Natural killer cell (primary cell): ENCODE measurements at regions not wholly inside any gene's neighbourhood (a gene's known extent, or its start where the extent isn't known, plus 50 kb on each side); places are given as distances from the start of the nearest gene placed in this dataset.

ENCODE experiments used
- ATAC-seq, 3 donors: fragments of 150-1000 bp in 2 of 3; fragments of 200-7000 bp in 1 of 3; cut with Tn5 transposase; 1 replicate in 1 of 3; 2 replicates in 2 of 3; pipeline ENCODE4 v1.10.0; 2021; ENCODE audit warnings: mild to moderate bottlenecking in 2 of 3, moderate library complexity in 2 of 3
- DNase-seq, 2 donors: peaks; one replicate each; pipeline versions ENCODE4 v3.0.0 to v3.0.0-alpha.2; 2013 to 2021; ENCODE audit warnings: mixed read lengths in 1 of 2
- H3K27ac ChIP-seq: one replicate; pipeline ENCODE4 v1.5.1; 2013; ENCODE audit warnings: mild to moderate bottlenecking, low read length
- H3K27me3 ChIP-seq: one replicate; pipeline ENCODE4 v1.6.1; 2013; ENCODE audit warnings: low read length; ENCODE audit not compliant: control insufficient read depth, insufficient read depth
- H3K36me3 ChIP-seq: one replicate; pipeline ENCODE4 v1.6.1; 2013; ENCODE audit warnings: low read length; ENCODE audit not compliant: control insufficient read depth, insufficient read depth
- H3K4me1 ChIP-seq: one replicate; pipeline ENCODE4 v1.6.1; 2013; ENCODE audit warnings: low read length; ENCODE audit not compliant: control insufficient read depth, insufficient read depth
- H3K4me3 ChIP-seq: one replicate; pipeline ENCODE4 v1.5.1; 2013; ENCODE audit warnings: low read length
- H3K9me3 ChIP-seq: one replicate; pipeline ENCODE4 v1.6.1; 2013; ENCODE audit warnings: low read length; ENCODE audit not compliant: control insufficient read depth, insufficient read depth
- H3K27ac Mint-ChIP-seq, 2 donors: one replicate each; pipeline ENCODE4 v1.8.0; 2022; ENCODE audit warnings: mild to moderate bottlenecking in 2 of 2, mixed read lengths in 2 of 2, moderate library complexity in 1 of 2
- H3K27me3 Mint-ChIP-seq, 2 donors: one replicate each; pipeline ENCODE4 v1.8.0; 2022; ENCODE audit warnings: low read depth in 2 of 2, mixed read lengths in 2 of 2
- H3K36me3 Mint-ChIP-seq: one replicate; pipeline ENCODE4 v1.8.0; 2022; ENCODE audit warnings: mixed read lengths
- H3K4me1 Mint-ChIP-seq, 2 donors: one replicate each; pipeline ENCODE4 v1.8.0; 2022; ENCODE audit warnings: mixed read lengths in 2 of 2
- H3K4me3 Mint-ChIP-seq: one replicate; pipeline ENCODE4 v1.8.0; 2022; ENCODE audit warnings: mild to moderate bottlenecking, moderate library complexity, mixed read lengths
- H3K9me3 Mint-ChIP-seq, 2 donors: one replicate each; pipeline ENCODE4 v1.8.0; 2022; ENCODE audit warnings: mixed read lengths in 2 of 2
- WGBS: methylation state at CpG from one replicate; pipeline ENCODE4 v1.1.7; 2013; ENCODE audit warnings: missing lambda C conversion rate; ENCODE audit not compliant: insufficient coverage; 5-methylcytosine and 5-hydroxymethylcytosine counted together
- intact Hi-C: fragments of 100-400 bp; cut with micrococcal nuclease; formaldehyde crosslinking; loops from one replicate; pipeline ENCODE4 v1.14.2; 2022
- TF ChIP-seq, protein P1 (sequence below): fragments of 200-600 bp; IDR thresholded peaks from one replicate; pipeline ENCODE4 v1.8.0; 2022; ENCODE audit warnings: antibody characterized with exemption

DNA sequence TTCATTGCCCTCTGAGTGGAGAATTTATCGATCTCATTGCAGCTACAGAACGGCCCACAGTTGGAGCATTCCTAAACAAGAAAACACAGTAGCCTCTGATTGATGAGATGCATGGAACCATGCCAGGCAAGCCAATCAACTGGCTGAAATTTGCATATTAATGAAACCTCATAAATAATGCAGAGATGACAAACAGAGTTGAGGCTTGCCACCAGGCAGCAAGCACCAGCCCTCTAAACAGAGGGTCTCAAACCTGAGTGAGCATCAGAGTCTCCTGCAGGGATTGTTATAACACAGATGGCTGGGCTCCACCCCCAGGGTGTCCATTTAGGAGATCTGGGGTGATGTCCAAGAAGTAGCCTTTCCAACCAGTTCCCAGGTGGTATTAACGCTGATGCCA lies 60.9 kb upstream of the CMKLR1 start:
- Histone ChIP-seq H3K36me3 (no peaks in the 10 kb centered on the region), H3K4me1 (no peaks in the 10 kb centered on the region), H3K27ac (no peak overlapping the region), H3K27me3 (peaks cover 2% of the 10 kb centered on the region), H3K9me3 (no peaks in the 10 kb centered on the region), H3K4me3 (no peak overlapping the region)
- WGBS, result 75% methylated on average over 3 of the region's 3 CpGs
- no peaks in the 10 kb centered on the region for H3K36me3 Mint-ChIP-seq
- H3K9me3 Mint-ChIP-seq, result peaks cover 0 to 5% of the 10 kb centered on the region in 2 donors
- ATAC-seq, result no peak
- H3K27ac Mint-ChIP-seq, result no peak overlapping the region
- intact Hi-C loops, result no loop called here
- no peak for DNase-seq
- no peak overlapping the region for H3K4me3 Mint-ChIP-seq
- no peaks in the 10 kb centered on the region for H3K4me1 Mint-ChIP-seq
- TF ChIP-seq, protein P1, sequence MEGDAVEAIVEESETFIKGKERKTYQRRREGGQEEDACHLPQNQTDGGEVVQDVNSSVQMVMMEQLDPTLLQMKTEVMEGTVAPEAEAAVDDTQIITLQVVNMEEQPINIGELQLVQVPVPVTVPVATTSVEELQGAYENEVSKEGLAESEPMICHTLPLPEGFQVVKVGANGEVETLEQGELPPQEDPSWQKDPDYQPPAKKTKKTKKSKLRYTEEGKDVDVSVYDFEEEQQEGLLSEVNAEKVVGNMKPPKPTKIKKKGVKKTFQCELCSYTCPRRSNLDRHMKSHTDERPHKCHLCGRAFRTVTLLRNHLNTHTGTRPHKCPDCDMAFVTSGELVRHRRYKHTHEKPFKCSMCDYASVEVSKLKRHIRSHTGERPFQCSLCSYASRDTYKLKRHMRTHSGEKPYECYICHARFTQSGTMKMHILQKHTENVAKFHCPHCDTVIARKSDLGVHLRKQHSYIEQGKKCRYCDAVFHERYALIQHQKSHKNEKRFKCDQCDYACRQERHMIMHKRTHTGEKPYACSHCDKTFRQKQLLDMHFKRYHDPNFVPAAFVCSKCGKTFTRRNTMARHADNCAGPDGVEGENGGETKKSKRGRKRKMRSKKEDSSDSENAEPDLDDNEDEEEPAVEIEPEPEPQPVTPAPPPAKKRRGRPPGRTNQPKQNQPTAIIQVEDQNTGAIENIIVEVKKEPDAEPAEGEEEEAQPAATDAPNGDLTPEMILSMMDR, result no peak
- H3K27me3 Mint-ChIP-seq, result peaks cover 9 to 39% of the 10 kb centered on the region in 2 donors

DNA sequence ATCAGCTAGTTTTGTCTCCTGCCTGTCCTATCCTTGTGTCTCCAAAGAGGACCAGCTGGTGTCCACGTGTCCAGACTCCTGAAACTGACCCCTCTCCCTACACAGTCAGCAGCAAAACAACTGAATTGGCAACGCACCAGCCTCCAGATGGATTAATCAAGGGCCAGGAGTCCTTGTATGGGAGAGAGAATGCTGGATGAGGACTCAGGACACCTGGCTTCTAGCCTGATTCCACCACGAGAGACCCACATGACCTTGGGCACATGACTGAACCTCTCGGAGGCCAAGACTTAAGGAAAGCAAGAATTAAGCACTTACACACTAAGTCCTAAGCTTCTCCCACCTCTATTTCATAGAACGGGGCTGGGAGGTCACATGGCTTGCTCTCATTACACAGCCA lies 60.4 kb upstream of the CMKLR1 start:
- Histone ChIP-seq H3K4me1 (no peaks in the 10 kb centered on the region), H3K27ac (no peak overlapping the region), H3K36me3 (no peaks in the 10 kb centered on the region), H3K27me3 (peaks cover 2% of the 10 kb centered on the region), H3K4me3 (no peak overlapping the region), H3K9me3 (no peaks in the 10 kb centered on the region)
- intact Hi-C loops, result no loop called here
- Mint-ChIP-seq H3K4me1 (no peaks in the 10 kb centered on the region), H3K27me3 (peaks cover 9 to 39% of the 10 kb centered on the region in 2 donors), H3K36me3 (no peaks in the 10 kb centered on the region), H3K4me3 (no peak overlapping the region), H3K9me3 (peaks cover 0 to 5% of the 10 kb centered on the region in 2 donors), H3K27ac (no peak overlapping the region)
- TF ChIP-seq, protein P1, result no peak
- WGBS, result 63% methylated on average over 5 of the region's 5 CpGs
- ATAC-seq (no peak), DNase-seq (no peak)

DNA sequence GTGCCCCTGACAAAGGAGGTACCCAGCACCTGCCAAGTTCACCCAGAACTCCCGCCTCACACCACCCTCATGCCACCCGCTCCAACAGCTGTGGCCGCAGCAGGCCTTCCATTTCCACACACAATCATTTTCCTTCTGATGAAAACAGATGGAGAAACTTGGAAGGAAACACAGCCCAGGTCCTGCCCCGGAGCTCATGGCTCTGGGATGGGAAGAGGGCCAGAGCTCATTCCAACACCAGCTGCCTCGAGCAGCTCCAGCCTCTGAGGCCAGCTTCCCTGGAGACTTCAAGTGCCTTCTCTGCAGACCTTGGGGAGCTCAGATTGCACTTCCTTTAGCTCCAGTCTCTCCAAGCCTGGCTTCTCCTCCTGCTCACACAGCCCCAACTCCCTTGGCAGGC lies 55.1 kb upstream of the CMKLR1 start:
- H3K9me3 Mint-ChIP-seq, result peaks cover 0 to 5% of the 10 kb centered on the region in 2 donors
- WGBS, result 73% methylated on average over 5 of the region's 5 CpGs
- intact Hi-C loops, result no loop called here
- H3K4me1 Mint-ChIP-seq, result peaks cover 0 to 4% of the 10 kb centered on the region in 2 donors
- H3K27me3 Mint-ChIP-seq, result peaks cover 7 to 22% of the 10 kb centered on the region in 2 donors
- no peaks in the 10 kb centered on the region for H3K36me3 ChIP-seq
- no peak overlapping the region for H3K27ac Mint-ChIP-seq
- H3K27ac ChIP-seq, result no peak overlapping the region
- H3K4me1 ChIP-seq, result no peaks in the 10 kb centered on the region
- no peaks in the 10 kb centered on the region for H3K27me3 ChIP-seq
- TF ChIP-seq, protein P1, result no peak
- no peak for ATAC-seq
- no peak overlapping the region for H3K4me3 Mint-ChIP-seq
- no peak overlapping the region for H3K4me3 ChIP-seq
- no peaks in the 10 kb centered on the region for H3K36me3 Mint-ChIP-seq
- H3K9me3 ChIP-seq, result no peaks in the 10 kb centered on the region
- no peak for DNase-seq

GRCh38 chr12:108392284-108392683 lies 53.2 kb upstream of the CMKLR1 start:
- ATAC-seq, result no peak
- peaks cover 0 to 5% of the 10 kb centered on the region in 2 donors for H3K9me3 Mint-ChIP-seq
- peaks cover 7 to 10% of the 10 kb centered on the region in 2 donors for H3K27me3 Mint-ChIP-seq
- no peaks in the 10 kb centered on the region for H3K27me3 ChIP-seq
- no peak for DNase-seq
- H3K4me1 Mint-ChIP-seq, result peaks cover 0 to 4% of the 10 kb centered on the region in 2 donors
- WGBS, result 93% methylated on average over 5 of the region's 5 CpGs
- TF ChIP-seq, protein P1, result no peak
- H3K4me3 ChIP-seq, result no peak overlapping the region
- no peak overlapping the region for H3K4me3 Mint-ChIP-seq
- no peaks in the 10 kb centered on the region for H3K36me3 Mint-ChIP-seq
- intact Hi-C loops, result no loop called here
- H3K4me1 ChIP-seq, result no peaks in the 10 kb centered on the region
- H3K27ac ChIP-seq, result no peak overlapping the region
- no peaks in the 10 kb centered on the region for H3K9me3 ChIP-seq
- no peaks in the 10 kb centered on the region for H3K36me3 ChIP-seq
- no peak overlapping the region for H3K27ac Mint-ChIP-seq
